HEK293 (cell line): ENCODE measurements at regions not wholly inside any gene's neighbourhood (a gene's known extent, or its start where the extent isn't known, plus 50 kb on each side); places are given as distances from the start of the nearest gene placed in this dataset.

Experiments used
- CTCF ChIA-PET: fragments of 350-600 bp; formaldehyde crosslinking; extraction: SDS; loops from one replicate; lab custom pipeline; 2021; ENCODE audit warnings: antibody characterized with exemption; lab: Yijun Ruan, JAX
- POLR2A ChIA-PET: fragments of 300-600 bp; formaldehyde crosslinking; extraction: SDS; loops from one replicate; lab custom pipeline; 2020; ENCODE audit warnings: antibody characterized with exemption, inconsistent platforms; lab: Yijun Ruan, JAX
- H3K27ac ChIP-seq: fragments of 200-500 bp; sonication (Bioruptor generic); 2 replicates; pipeline ENCODE4 v1.5.1; 2014; ENCODE audit warnings: low read depth, low read length, control low read depth, inconsistent platforms; ENCODE audit errors: extremely low read depth
- H3K36me3 ChIP-seq, 2 experiments: fragments of 200-500 bp in 1 of 2; sonication (Bioruptor generic) in 1 of 2; 1 replicate in 1 of 2; 2 replicates in 1 of 2; pipeline ENCODE4 v1.5.1; 2014 to 2017; ENCODE audit warnings: inconsistent platforms in 2 of 2, low read length in 2 of 2; ENCODE audit not compliant: control insufficient read depth in 2 of 2, insufficient read depth in 1 of 2
- H3K4me1 ChIP-seq: fragments of 200-500 bp; sonication (Bioruptor generic); 2 replicates; pipeline ENCODE4 v1.5.1; 2014; ENCODE audit warnings: mild to moderate bottlenecking, low read length, inconsistent platforms; ENCODE audit not compliant: control insufficient read depth, insufficient read depth
- H3K4me3 ChIP-seq: 2 replicates; pipeline ENCODE4 v1.5.1; 2011; ENCODE audit warnings: low read depth, mild to moderate bottlenecking, control low read depth, low read length, moderate library complexity
- H3K9me3 ChIP-seq: fragments of 200-500 bp; sonication (Bioruptor generic); 2 replicates; pipeline ENCODE4 v1.5.1; 2014; ENCODE audit warnings: low read depth, low read length, inconsistent platforms; ENCODE audit not compliant: control insufficient read depth, insufficient read depth
- KLF1 ChIP-seq: fragments of 450-650 bp; formaldehyde crosslinking; IDR thresholded peaks from 2 replicates; pipeline ENCODE4 v1.5.1; 2016; ENCODE audit warnings: missing biosample characterization, missing genetic modification characterization
- KLF10 ChIP-seq: fragments of 450-650 bp; IDR thresholded peaks from 2 replicates; pipeline ENCODE4 v1.5.1; 2018; ENCODE audit warnings: missing biosample characterization, mild to moderate bottlenecking, missing genetic modification characterization
- OSR2 ChIP-seq: fragments of 450-650 bp; formaldehyde crosslinking; IDR thresholded peaks from 2 replicates; pipeline ENCODE4 v1.5.1; 2016; ENCODE audit warnings: missing biosample characterization, missing genetic modification characterization
- PRDM1 ChIP-seq: fragments of 450-650 bp; formaldehyde crosslinking; IDR thresholded peaks from 2 replicates; pipeline ENCODE4; 2016; ENCODE audit warnings: missing biosample characterization, missing genetic modification characterization
- SALL2 ChIP-seq: fragments of 450-650 bp; formaldehyde crosslinking; IDR thresholded peaks from 2 replicates; pipeline ENCODE4 v1.5.0; 2017; ENCODE audit warnings: missing biosample characterization, mild to moderate bottlenecking, missing genetic modification characterization, borderline replicate concordance
- SP3 ChIP-seq: fragments of 450-650 bp; formaldehyde crosslinking; IDR thresholded peaks from 2 replicates; pipeline ENCODE4 v1.5.1; 2016; ENCODE audit warnings: missing biosample characterization, missing genetic modification characterization
- WT1 ChIP-seq: fragments of 450-650 bp; formaldehyde crosslinking; IDR thresholded peaks from 2 replicates; pipeline ENCODE4 v1.5.1; 2016; ENCODE audit warnings: missing biosample characterization, missing genetic modification characterization
- ZFP69B ChIP-seq: fragments of 450-650 bp; formaldehyde crosslinking; IDR thresholded peaks from 2 replicates; pipeline ENCODE4 v1.5.1; 2016; ENCODE audit warnings: missing biosample characterization, missing genetic modification characterization
- ZNF146 ChIP-seq: fragments of 450-650 bp; formaldehyde crosslinking; IDR thresholded peaks from 2 replicates; pipeline ENCODE4 v1.5.1; 2016; ENCODE audit warnings: missing biosample characterization, missing genetic modification characterization
- ZNF175 ChIP-seq: fragments of 450-650 bp; formaldehyde crosslinking; IDR thresholded peaks from 2 replicates; pipeline ENCODE4 v1.5.1; 2016; ENCODE audit warnings: missing biosample characterization, missing genetic modification characterization
- ZNF2 ChIP-seq: fragments of 450-650 bp; formaldehyde crosslinking; IDR thresholded peaks from 2 replicates; pipeline ENCODE4 v1.5.1; 2016; ENCODE audit warnings: missing biosample characterization, missing genetic modification characterization
- ZNF202 ChIP-seq: fragments of 450-650 bp; formaldehyde crosslinking; IDR thresholded peaks from 2 replicates; pipeline ENCODE4 v1.5.1; 2016; ENCODE audit warnings: missing biosample characterization, missing genetic modification characterization, borderline replicate concordance
- ZNF26 ChIP-seq: fragments of 450-650 bp; formaldehyde crosslinking; IDR thresholded peaks from 2 replicates; pipeline ENCODE4 v1.5.1; 2016; ENCODE audit warnings: missing biosample characterization, missing genetic modification characterization
- ZNF362 ChIP-seq: fragments of 450-650 bp; formaldehyde crosslinking; IDR thresholded peaks from 2 replicates; pipeline ENCODE4 v1.5.1; 2016; ENCODE audit warnings: missing biosample characterization, missing genetic modification characterization
- ZNF513 ChIP-seq: fragments of 450-650 bp; IDR thresholded peaks from 2 replicates; pipeline ENCODE4 v1.5.1; 2018; ENCODE audit warnings: missing biosample characterization, missing genetic modification characterization
- ZNF529 ChIP-seq: fragments of 450-650 bp; formaldehyde crosslinking; IDR thresholded peaks from 2 replicates; pipeline ENCODE4 v1.5.1; 2017; ENCODE audit warnings: missing genetic modification characterization, missing biosample characterization; ENCODE audit not compliant: insufficient replicate concordance
- ZNF548 ChIP-seq: fragments of 450-650 bp; formaldehyde crosslinking; IDR thresholded peaks from 2 replicates; pipeline ENCODE4 v1.5.1; 2016; ENCODE audit warnings: missing biosample characterization, missing genetic modification characterization
- ZNF645 ChIP-seq: fragments of 450-650 bp; formaldehyde crosslinking; IDR thresholded peaks from 2 replicates; pipeline ENCODE4; 2016; ENCODE audit warnings: missing biosample characterization, missing genetic modification characterization
- ZNF704 ChIP-seq: fragments of 450-650 bp; formaldehyde crosslinking; IDR thresholded peaks from 2 replicates; pipeline ENCODE4 v1.5.1; 2016; ENCODE audit warnings: missing biosample characterization, missing genetic modification characterization
- ZSCAN4 ChIP-seq: fragments of 450-650 bp; formaldehyde crosslinking; IDR thresholded peaks from 2 replicates; pipeline ENCODE4 v1.5.1; 2017; ENCODE audit warnings: missing biosample characterization, missing genetic modification characterization

GRCh38 chr3:31244929-31245817 is 287.6 kb upstream of the STT3B start:
- TF ChIP-seq ZNF202: no peak
- TF ChIP-seq ZNF2 (tag by site-specific recombination): no peak
- no peak for TF ChIP-seq KLF10
- TF ChIP-seq ZNF529: no peak
- no peak for TF ChIP-seq ZNF362 (tag by site-specific recombination)
- TF ChIP-seq PRDM1 (tag by site-specific recombination): no peak
- TF ChIP-seq ZNF645 (tag by site-specific recombination): no peak
- TF ChIP-seq OSR2 (tag by site-specific recombination): no peak
- TF ChIP-seq ZNF704 (tag by site-specific recombination): no peak
- TF ChIP-seq ZFP69B (tag by site-specific recombination): no peak
- TF ChIP-seq ZSCAN4 (tag by site-specific recombination): no peak
- TF ChIP-seq SP3 (tag by site-specific recombination): no peak
- TF ChIP-seq SALL2 (tag by site-specific recombination): no peak
- no peak for TF ChIP-seq ZNF513 (tag by site-specific recombination)
- TF ChIP-seq ZNF548 (tag by site-specific recombination): no peak
- no peak for TF ChIP-seq ZNF175 (tag by site-specific recombination)
- no peak for TF ChIP-seq ZNF26 (tag by site-specific recombination)
- TF ChIP-seq KLF1 (tag by site-specific recombination): no peak
- no peak for TF ChIP-seq WT1
- TF ChIP-seq ZNF146 (tag by site-specific recombination): no peak
- no peak overlapping the region for H3K27ac ChIP-seq
- ChIA-PET CTCF (no interaction called here), POLR2A (no interaction called here)
- no peaks in the 10 kb centered on the region for H3K9me3 ChIP-seq
- no peaks in the 10 kb centered on the region for H3K36me3 ChIP-seq
- H3K4me3 ChIP-seq: no peak overlapping the region
- no peaks in the 10 kb centered on the region for H3K4me1 ChIP-seq
